RKO (cell line): ENCODE measurements at regions not wholly inside any gene's neighbourhood (a gene's known extent, or its start where the extent isn't known, plus 50 kb on each side); places are given as distances from the start of the nearest gene placed in this dataset.
"Not testable (repeated sequence)": the region's sequence is repeated elsewhere in the genome, so short reads cannot be mapped to it uniquely, and the experiment has no call there.

Source experiments
- DNase-seq: peaks from one replicate; pipeline ENCODE4 v3.0.0-alpha.2; 2016; ENCODE audit warnings: low spot score

DNA sequence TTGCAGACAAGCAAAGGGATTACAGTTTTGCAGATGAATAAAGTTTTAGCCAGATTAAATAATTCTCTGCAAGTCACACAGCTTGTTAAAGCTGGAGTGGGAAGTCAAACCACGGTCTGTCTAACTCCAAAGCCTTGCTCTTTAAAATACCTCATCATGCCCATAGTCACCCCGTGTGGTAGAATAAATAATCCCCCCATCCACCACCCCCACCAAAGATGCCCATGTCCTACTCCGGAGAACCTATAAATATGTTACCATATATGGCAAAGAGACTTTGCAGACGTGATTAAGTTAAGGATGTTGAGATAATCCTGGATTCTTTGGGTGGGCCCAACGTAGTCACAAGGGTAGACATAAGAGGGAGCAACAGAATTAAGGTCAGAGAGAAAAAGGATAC is 118.7 kb downstream of the BEND2 start:
- DNase-seq = no peak

DNA sequence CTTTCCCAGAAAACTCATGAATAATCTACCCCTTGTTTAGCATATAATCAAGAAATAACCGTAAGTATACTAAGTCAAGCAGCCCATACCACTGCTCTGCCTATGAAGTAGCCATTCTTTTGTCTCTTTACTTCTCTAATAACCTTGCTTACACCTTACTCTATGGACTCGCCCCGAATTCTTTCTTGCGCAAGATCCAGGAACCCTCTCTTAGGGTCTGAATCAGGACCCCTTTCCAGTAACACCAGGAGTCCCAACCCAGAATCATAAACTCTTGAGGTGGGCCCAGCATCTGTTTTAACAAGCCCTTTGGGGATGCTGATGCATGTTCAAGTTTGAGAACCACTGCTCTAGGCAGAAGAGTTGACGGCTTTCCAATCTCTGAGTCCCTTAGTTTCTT is 119.6 kb downstream of the BEND2 start:
- DNase-seq = no peak

DNA sequence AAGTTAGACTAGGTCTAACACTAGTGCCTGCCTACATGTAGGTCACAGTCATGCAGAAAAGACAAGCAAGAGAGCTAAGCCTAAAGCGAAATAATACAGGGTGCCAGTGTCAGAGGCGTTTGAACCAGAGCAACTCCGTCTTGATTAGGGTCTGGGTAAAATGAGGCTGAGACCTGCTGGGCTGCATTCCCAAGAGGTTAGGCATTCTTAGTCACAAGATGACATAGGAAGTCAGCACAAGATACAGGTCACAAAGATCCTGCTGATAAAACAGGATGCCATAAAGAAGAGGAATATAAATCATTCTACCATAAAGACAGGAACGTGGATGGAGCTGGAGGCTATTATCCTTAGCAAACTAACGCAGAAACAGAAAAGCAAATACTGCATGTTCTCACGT is 120.9 kb downstream of the BEND2 start:
- no peak for DNase-seq

DNA sequence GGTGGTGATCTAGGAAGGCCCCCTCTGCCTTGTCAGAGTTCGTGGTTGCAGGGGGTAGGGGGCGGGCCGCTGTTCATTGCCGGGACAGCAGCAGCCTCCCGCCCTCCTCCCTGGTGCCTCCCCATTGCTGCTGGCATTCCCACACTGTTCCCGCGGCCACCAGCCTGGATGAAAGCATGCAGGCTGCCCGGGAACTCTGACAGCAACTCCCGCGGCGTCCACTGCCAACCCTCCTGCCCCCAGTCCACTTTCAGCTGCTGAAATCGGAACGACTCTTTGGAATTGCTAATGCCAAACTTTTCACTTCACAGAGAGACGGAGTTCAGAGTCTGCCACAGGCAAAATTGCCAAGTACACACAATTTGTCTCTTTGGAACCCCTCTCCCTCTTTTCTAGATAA is 121.9 kb downstream of the BEND2 start:
- DNase-seq = no peak

DNA sequence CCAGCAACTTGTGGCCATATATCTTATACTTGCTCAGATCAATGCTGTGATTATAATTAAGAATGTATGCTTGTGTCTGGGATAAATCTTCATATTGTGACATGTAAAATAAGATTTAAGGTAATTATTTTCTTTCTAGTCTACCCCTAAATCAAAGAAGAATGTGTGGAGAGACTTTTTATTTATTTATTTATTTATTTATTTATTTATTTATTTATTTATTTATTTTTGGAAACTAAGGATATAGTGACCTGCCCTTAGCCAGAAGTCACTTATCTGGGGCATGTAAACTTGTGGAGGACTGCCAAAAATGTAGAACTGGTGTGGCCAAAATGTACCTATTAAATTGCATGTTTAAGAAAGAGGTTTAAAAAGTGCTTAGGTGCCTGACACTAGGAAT is 144.3 kb downstream of the BEND2 start:
- no peak for DNase-seq

DNA sequence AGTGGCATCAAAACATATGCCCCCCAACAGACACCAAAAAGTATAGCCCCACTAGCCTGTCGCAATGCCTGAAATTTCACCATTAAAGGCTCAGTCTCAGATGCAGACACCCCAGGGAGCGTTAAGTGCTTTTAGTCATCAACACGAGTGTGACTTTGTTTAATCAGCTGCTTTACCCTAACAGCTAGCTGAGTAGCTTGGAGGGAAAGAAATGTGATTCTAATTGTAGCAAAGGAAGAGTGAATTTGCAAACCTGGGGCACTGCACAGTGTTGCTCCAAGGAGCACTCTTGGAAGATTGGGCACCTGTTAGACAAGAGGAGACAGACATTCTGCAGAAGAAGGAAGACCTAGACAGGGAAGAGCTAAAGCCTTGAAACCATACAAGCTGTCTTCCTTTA is 145.1 kb downstream of the BEND2 start:
- no peak for DNase-seq

DNA sequence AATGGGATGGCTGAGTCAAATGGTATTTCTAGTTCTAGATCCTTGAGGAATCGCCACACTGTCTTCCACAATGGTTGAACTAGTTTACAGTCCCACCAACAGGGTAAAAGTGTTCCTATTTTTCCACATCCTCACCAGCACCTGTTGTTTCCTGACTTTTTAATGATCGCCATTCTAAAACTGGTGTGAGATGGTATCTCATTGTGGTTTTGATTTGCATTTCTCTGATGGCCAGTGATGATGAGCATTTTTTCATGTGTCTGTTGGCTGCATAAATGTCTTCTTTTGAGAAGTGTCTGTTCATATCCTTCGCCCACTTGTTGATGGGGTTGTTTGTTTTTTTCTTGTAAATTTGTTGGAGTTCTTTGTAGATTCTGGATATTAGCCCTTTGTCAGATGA is 152.6 kb downstream of the BEND2 start:
- DNase-seq = not testable (repeated sequence)

DNA sequence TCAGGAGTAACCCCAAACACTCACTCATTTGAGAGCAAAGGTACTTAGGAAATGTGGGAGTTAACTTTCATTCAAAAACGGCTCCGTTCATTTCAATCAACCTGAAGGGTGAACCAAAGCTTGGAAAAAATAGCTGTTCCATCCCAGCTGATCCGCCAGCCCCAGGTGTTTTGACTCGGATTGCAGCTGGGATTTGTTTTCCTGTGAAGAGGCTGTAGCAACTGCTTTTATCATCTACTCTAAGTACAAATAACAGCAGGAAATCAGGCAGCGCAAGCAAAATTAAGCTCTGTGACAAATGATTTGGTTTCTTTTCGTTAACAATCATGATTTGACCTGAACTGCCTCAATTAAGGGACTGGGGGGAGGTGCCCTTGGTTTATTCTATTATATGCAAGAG is 154.7 kb downstream of the BEND2 start:
- no peak for DNase-seq

DNA sequence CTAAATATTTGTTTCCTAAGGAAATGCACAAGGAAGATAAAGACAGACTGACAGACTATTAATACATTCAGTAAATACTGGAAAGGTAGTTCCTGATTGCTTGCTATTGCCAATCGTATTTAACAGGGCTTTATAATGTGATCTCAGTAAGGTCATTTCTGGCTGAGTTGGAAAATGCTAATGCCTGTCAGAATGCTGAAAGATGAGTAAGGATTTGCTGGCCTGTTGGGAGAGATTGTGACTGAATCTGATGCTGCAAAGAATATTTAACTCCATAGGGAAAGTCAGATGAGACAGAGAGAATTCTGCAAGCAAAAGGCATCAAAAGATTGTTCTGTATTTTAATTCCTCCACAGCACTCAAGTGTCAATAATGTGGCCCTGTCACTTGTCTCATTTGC is 169.0 kb downstream of the BEND2 start:
- no peak for DNase-seq

DNA sequence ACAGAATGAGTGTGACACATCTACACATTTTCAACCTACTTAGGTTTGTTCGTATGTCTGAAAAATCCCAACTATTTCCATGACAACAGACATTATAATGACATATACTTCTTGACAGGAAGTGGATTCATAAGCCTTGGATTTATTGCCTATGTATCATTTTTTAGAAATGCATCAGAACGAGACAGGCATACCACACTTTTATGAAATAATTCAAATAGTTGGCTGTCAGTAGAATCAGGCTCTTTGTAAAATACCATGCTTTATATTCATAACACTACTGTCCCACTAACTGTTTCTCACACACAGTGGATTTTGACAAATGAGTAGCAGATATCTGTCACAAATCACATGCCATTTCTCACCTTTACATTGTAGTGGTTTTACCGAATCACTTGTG is 173.2 kb downstream of the BEND2 start:
- DNase-seq = peak; percentile 9

DNA sequence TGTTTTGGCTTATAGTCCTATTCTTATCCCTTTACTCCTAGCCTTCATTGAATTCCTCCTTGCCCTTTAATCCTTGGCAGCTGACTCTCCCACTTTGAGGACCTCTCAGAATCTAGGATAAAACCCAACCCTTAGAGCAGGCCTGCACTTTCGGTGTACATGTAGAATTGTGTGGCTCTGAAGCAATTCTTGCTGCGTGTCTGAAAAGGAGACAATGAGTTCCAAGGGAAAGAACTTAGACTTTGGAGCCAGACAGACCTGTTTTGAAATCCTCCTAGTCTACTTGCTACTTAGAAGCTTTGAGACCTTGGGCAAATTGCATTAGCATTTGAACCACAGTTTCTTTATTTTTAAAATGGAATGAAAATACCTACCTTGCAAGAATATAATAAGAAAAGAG is 175.2 kb downstream of the BEND2 start:
- DNase-seq = no peak

DNA sequence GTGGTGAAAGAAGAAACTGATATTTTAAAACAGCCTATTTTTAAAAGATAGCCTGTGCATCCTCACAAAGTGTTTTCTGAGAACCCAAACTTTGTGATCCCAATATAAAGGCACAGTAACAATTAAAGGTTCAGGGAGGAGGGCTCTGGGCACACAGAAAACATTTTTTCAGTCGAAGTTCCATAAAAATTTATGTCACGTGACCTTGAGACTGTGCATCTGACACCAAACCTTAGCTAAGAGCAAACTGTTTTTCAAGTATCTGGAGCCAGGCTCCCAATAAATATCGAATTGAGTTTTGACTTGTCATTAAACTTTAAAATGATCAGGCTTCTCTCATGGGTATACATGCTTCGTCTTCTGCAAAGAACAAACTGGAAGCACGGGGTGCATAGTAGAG is 177.9 kb downstream of the BEND2 start:
- DNase-seq = no peak

DNA sequence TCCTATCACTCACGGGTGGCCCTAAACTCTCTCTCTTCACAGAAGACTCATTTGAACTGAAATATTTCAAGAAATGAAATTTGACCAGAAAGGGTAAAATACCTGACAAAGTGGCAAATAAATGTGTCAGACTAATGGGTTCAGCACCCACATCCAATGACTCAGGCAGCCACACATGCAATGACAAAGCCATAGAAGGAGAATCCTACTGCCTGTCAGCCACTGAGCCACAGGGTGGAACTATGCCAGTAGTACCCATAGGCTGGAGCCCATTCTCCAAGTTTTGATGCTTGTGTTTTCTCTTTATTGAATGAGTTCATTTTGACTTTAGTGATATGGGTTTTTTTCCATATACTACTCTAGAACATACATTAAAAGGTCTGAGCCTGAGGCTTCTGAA is 179.0 kb downstream of the BEND2 start:
- DNase-seq = no peak

DNA sequence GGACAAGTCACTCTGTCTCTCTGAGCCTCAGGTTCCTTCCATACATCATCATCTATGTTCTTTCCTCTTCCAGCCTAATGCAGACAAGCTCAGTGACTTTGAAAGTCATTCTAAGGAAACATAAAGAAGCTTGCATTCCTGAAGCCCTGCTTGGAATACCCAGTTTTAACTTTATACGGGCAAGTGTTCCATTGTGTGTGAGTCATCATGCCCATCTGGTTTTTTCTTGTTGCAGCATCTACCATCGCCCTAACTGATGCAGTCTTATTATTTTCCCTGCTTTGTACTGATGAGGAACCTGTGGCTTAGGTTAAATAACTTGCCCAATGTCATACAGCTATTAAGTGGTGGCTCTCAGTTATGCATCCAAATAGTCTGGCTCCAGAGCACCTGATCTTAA is 177.9 kb upstream of the RAI2 start:
- no peak for DNase-seq

DNA sequence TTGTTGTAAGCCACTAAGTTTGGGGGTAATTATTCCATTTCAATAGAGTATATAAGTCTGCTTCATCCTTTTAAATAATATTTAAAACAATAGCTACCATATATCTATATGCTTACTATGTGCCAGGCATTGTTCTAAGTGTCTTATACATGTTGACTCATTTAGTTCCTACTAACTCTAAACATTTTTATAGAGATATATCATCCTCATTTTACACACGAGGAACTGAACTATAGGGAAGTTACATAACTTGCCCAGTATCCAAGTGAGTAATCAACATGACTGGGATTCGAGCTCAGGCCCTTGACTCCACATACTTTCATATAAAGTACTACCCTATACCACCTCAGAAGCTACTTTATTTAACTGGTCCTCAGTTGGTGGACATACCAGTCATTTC is 175.3 kb upstream of the RAI2 start:
- DNase-seq = peak; percentile 6

DNA sequence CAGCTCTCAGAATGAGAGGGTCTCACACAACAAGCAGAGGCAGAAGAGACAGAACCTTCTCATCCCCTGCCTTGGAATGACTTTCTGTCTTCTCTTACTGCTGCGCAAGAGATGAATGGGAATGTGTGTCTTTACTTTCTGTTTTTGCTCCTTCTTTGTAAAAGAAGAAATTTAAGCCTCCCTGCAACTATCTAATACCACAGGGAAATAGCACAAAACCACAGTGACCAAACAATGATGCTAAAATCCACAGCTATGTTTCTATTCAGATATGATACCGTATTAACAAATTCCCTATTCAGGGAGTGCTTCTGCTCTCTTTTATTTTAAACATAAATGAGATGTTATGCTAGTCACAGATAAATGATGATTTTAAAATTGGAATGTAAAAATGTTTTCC is 173.8 kb upstream of the RAI2 start:
- DNase-seq = no peak

DNA sequence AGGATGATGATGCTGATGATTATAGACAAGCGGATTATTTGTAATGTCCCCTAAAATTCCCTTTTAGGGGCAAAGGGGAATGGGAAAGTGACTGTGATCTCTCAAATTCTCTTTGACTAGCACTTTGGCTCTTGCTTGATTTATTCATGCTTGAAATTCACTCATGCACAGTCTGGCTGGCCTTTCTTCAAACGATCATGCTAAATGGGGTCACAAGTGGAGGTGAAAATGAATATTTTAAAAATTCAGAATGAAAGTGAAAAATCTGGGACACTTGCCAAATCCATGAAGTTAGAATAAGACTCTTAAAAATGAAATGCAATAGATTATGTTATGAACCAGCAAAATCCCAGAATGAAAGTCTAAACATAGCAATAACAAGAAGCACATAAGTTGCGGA is 173.4 kb upstream of the RAI2 start:
- no peak for DNase-seq

DNA sequence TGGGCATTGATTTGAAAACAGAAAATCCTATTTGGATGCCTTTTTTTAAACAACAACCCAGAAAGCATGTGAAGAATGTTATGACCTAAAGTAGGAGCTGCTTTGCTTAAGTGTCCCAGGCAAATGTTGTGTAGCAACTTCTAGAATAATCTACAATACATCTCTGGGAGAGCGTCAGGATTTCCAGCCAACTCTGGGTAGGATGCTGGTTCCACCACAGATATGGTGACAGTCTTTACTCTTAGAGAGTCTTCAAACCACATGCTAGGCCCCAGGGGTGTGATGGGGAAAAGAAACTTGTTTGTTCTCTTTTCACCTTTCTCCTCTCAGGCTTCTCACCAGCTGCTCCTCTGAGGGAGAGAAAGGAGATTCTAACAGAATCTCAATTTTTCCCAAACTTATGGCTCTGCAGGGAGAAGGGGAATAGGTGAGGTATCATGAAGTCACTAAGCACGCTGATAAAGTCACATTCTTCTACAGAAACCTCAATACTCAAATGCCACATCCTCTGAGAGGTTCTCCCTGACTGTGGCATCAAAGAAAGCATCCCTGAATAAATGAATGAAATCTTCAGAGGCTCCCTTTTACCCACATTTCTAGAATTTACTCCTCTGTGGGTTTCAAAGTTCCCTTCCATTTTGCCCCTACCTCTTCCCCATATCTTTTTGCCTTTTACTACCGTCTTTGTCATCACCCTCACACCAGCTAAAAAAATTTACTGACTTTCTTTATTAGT is 171.6 kb upstream of the RAI2 start:
- DNase-seq = no peak

DNA sequence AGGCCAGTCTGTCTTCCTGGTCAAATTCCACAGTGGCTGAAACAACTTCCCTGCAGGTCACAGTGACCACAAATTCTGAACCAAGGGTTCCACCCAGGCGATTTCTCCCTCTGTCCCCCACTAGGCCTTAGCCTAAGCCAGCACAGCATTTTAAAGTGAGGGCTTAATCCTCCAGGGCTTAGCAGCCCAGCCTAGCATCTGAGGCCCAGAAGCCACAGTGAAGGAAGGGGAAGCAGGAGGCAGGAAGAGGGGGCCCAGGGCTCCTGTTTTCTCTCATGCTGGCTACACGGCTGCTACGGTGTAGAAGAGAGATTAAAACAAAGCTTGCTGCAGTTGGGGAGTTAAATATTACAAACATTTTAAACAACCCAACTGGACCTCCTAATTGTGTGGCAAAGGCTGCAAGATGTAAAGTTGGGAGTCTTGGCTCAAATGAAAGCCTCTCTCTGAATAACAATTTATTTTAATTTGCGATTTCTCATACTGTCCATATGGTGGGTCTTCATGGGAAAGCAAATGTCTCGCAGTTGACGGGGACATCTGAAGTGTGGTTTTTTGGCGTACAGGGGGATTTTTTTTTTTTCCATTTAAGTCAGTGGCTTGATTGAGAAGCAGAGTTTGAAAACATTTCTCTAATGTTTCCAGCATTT is 170.8 kb upstream of the RAI2 start:
- no peak for DNase-seq

DNA sequence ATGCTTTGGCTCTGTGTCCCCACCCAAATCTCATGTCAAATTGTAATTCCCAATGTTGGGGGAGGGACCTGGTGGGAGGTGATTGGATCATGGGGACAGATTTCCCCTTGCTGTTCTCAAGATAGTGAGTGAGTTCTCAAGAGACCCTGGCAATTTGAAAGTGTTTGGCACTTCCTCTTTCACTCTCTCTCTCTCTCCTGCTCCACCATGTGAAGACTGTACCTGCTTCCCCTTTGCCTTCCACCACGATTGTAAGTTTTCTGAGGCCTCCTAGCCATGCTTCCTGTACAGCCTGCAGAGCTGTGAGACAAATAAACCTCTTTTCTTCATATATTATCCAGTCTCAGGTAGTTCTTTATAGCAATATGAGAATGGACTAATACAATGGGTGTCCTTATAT is 169.6 kb upstream of the RAI2 start:
- DNase-seq = not testable (repeated sequence)

DNA sequence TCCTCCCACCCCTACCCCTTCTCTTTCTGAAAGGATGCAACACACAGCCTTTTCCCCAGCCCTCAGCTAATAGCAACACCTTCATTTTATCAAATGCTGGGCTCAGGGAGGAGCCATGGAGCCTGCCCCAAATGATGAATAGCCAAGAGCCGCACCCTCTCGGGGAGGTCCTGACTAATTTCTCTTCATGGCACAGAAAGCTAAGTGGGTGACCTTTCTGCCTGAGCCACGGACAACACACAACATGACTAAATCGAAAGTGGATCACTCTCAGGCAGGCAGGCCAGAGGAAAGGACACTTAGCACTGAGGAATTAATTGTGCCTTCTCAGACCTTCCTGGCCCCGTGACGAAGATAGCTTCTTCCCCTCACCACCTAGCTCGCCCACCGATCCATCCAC is 165.1 kb upstream of the RAI2 start:
- peak; percentile 1 for DNase-seq

DNA sequence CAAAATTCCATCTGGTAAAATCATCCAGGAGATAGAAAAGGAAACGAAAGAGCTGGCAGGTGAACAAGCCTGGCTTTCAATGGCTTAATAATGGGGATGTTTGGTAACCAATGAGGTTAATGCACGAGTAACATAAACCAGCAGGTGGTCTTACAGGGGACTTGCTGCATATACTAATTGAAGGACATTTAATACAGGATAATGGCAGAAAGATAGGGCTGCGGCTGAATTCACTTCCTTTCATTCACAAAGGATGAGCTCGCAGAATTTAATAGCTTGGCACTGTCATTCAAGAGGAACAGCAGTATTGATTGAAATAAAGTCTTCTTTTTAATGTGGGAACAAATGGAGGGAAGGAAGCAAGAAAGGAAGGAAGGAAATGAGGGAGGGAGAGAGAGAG is 156.3 kb upstream of the RAI2 start:
- DNase-seq = no peak

DNA sequence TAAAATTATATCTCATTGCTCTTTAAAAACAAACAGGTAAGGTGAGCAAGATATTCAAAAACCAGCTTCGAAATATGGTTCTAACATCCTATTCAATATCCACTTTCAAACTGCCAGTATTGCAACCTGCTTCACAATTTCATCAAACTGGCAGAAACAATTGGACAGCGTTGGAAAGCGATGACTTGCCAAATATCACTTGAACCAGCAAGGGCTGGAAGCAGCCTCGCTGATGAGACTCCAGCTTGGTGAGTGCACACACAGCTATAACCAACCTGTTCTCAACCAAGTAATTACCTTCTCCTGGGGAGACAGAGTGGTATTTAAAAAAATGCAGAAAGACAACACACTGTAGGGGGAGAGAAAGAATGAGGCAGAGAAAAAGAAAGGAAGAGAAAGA is 155.8 kb upstream of the RAI2 start:
- no peak for DNase-seq

DNA sequence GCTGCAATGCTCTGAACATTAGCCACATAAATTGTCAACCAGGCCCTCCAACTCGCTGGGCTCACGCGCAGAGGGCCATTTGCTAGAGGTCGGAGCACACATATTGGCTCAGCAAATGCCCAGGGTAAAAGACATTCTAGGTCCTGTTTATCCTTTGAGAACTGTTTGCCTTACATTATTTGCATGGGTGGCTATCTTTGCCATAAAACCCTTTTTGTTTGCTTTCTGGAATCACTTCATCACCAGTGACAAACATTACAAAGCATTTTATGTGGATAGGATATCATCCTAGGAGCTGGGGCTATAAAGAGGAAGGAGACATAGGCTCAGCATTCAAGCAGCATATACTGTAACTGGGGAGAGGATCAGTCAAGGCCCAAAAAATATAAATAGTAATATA is 149.2 kb upstream of the RAI2 start:
- DNase-seq = no peak
